Brain microvascular endothelial cell (primary cell): ENCODE measurements at regions not wholly inside any gene's neighbourhood (a gene's known extent, or its start where the extent isn't known, plus 50 kb on each side); places are given as distances from the start of the nearest gene placed in this dataset.

Experiments
- DNase-seq: peaks from one replicate; pipeline ENCODE4 v3.0.0-alpha.2; 2020
- H3K27ac ChIP-seq: fragments of 250-450 bp; sonication (Bioruptor Pico); 2 replicates; pipeline ENCODE4 v1.5.1; 2020; ENCODE audit warnings: mild to moderate bottlenecking, moderate library complexity
- H3K27me3 ChIP-seq: fragments of 250-450 bp; sonication (Bioruptor Pico); replicated peaks from 2 replicates; pipeline ENCODE4 v1.5.1; 2020; ENCODE audit warnings: mild to moderate bottlenecking
- H3K36me3 ChIP-seq: fragments of 250-450 bp; sonication (Bioruptor Pico); replicated peaks from 2 replicates; pipeline ENCODE4 v1.5.1; 2020; ENCODE audit warnings: mild to moderate bottlenecking
- H3K4me3 ChIP-seq: 2 replicates; pipeline ENCODE4 v1.5.1; 2011; ENCODE audit warnings: low read depth, mild to moderate bottlenecking, control low read depth, low read length, moderate library complexity
- CTCF ChIP-seq: IDR thresholded peaks from 2 replicates; pipeline ENCODE4 v1.5.1; 2011; ENCODE audit warnings: low read depth, mild to moderate bottlenecking, moderate library complexity, low read length, control low read depth, inconsistent platforms; ENCODE audit errors: missing control alignments
- in situ Hi-C: cut with HindIII; loops from 2 replicates; pipeline ENCODE4 v1.10.0; 2017; ENCODE audit warnings: low sequenced_read_pairs, low pct_ligation_motif_present

GRCh38 chr14:98682726-98683125, 589.3 kb downstream of the BCL11B start:
- H3K36me3 ChIP-seq = no peaks in the 10 kb centered on the region
- H3K27ac ChIP-seq = no peak overlapping the region
- no peak overlapping the region for H3K4me3 ChIP-seq
- in situ Hi-C loops = no loop called here
- no peak for DNase-seq
- no peaks in the 10 kb centered on the region for H3K27me3 ChIP-seq
- no peak for TF ChIP-seq CTCF

- Histone ChIP-seq H3K4me3 (no peak overlapping the region), H3K27me3 (no peaks in the 10 kb centered on the region), H3K27ac (no peak overlapping the region), H3K36me3 (no peaks in the 10 kb centered on the region)
- DNase-seq = no peak
- in situ Hi-C loops = no loop called here
- no peak for TF ChIP-seq CTCF
These were observed 587.5 kb downstream of the BCL11B start for GRCh38 chr14:98684468-98684867.

- Histone ChIP-seq H3K4me3 (no peak overlapping the region), H3K27me3 (no peaks in the 10 kb centered on the region), H3K36me3 (no peaks in the 10 kb centered on the region), H3K27ac (no peak overlapping the region)
- DNase-seq = no peak
- TF ChIP-seq CTCF = no peak
- in situ Hi-C loops = no loop called here
These were observed 586.3 kb downstream of the BCL11B start for GRCh38 chr14:98685725-98686124.

GRCh38 chr14:98688446-98688845, 583.6 kb downstream of the BCL11B start:
- no peaks in the 10 kb centered on the region for H3K36me3 ChIP-seq
- H3K27ac ChIP-seq = no peak overlapping the region
- TF ChIP-seq CTCF = no peak
- H3K27me3 ChIP-seq = no peaks in the 10 kb centered on the region
- in situ Hi-C loops = no loop called here
- no peak overlapping the region for H3K4me3 ChIP-seq
- no peak for DNase-seq

- in situ Hi-C loops = no loop called here
- no peak for DNase-seq
- H3K36me3 ChIP-seq = no peaks in the 10 kb centered on the region
- H3K27ac ChIP-seq = no peak overlapping the region
- TF ChIP-seq CTCF = no peak
- H3K27me3 ChIP-seq = no peaks in the 10 kb centered on the region
- no peak overlapping the region for H3K4me3 ChIP-seq
These were observed 582.0 kb downstream of the BCL11B start for GRCh38 chr14:98689951-98690350.

- DNase-seq = no peak
- H3K27ac ChIP-seq = no peak overlapping the region
- H3K4me3 ChIP-seq = no peak overlapping the region
- in situ Hi-C loops = no loop called here
- no peak for TF ChIP-seq CTCF
- no peaks in the 10 kb centered on the region for H3K27me3 ChIP-seq
- H3K36me3 ChIP-seq = no peaks in the 10 kb centered on the region
These were observed 579.2 kb downstream of the BCL11B start for GRCh38 chr14:98692832-98693231.
